Astrocyte of the spinal cord (primary cell): ENCODE measurements at regions not wholly inside any gene's neighbourhood (a gene's known extent, or its start where the extent isn't known, plus 50 kb on each side); places are given as distances from the start of the nearest gene placed in this dataset.

ENCODE experiments used
- DNase-seq: peaks from one replicate; pipeline ENCODE4 v3.0.0; 2011; ENCODE audit warnings: low read depth, low spot score
- H3K4me3 ChIP-seq: 2 replicates; pipeline ENCODE4 v1.5.1; 2011; ENCODE audit warnings: low read depth, mild to moderate bottlenecking, low read length, moderate library complexity
- CTCF ChIP-seq: IDR thresholded peaks from 2 replicates; pipeline ENCODE4 v1.5.1; 2012; ENCODE audit warnings: low read depth, mild to moderate bottlenecking, low read length, inconsistent platforms
- in situ Hi-C: cut with HindIII; loops from 2 replicates; pipeline ENCODE4 v1.10.0; 2017; ENCODE audit warnings: low sequenced_read_pairs

DNA sequence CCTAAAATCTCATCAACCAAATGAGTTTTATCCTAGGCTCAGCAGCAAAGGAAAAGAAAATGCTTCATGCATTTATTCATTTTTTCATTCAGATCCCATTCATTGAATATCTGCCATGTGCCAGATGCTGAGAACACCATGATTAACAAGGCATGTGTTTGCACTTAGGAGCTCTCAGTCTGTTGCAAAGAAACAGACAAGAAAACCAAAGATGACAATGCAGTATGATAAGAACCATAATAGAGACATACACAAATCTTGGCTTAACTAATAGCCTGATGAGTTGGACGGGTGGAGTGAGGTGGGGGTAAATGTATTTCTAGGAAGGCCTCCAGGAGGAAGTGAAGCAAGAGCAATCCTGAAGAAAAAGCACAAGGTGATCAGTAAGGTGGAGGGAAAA, 177.8 kb upstream of the SCN7A start:
- DNase-seq: no peak
- no peak overlapping the region for H3K4me3 ChIP-seq
- no peak for TF ChIP-seq CTCF
- in situ Hi-C loops: no loop called here

GRCh38 chr2:166671235-166671634, 177.2 kb upstream of the SCN7A start:
- peak; percentile 17 for DNase-seq
- in situ Hi-C loops: no loop called here
- no peak overlapping the region for H3K4me3 ChIP-seq
- TF ChIP-seq CTCF: no peak

DNA sequence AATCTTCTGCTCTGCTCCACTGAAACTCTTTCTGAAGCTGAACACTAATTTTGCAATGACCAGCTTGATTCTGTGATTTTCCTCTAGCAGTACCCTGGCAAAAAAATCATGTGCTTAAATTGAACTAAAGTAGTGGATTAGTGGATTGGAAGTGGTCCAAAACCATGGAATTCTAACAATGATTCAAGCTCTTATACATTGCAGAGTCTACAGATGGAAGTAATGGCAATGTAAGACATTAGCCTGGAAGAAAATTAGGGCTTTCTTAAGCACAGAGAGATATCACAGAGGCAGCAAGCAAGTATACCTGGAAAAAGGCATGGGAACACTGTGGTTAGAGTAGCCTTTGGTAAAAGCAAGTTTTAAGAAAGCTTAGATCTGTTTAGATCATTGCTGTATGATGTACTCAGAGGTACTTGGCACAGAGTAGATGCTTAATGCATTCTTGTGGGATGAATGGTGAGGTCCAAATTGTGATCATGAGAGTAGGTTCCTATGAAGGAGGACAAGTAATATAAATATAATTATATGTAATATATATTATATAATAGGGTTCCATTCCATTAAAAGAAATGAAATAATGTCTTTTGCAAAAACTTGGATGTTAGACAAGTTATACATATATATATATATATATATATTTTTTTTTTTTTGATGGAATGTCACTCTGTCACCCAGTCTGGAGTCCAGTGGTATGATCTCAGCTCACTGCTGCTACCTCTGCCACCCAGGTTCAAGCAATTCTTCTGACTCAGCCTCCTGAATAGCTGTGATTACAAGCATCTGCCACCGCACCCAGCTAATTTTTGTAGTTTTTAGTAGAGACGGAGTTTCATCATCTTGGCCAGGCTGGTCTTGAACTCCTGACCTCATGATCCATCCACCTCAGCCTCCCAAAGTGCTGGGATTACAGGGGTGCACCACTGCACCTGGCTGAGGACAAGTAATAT, 172.2 kb upstream of the SCN7A start:
- TF ChIP-seq CTCF: no peak
- peak; percentile 88 for DNase-seq
- H3K4me3 ChIP-seq: no peak overlapping the region
- in situ Hi-C loops: no loop called here

GRCh38 chr2:166661824-166662223, 167.8 kb upstream of the SCN7A start:
- in situ Hi-C loops: no loop called here
- no peak for TF ChIP-seq CTCF
- no peak for DNase-seq
- no peak overlapping the region for H3K4me3 ChIP-seq

DNA sequence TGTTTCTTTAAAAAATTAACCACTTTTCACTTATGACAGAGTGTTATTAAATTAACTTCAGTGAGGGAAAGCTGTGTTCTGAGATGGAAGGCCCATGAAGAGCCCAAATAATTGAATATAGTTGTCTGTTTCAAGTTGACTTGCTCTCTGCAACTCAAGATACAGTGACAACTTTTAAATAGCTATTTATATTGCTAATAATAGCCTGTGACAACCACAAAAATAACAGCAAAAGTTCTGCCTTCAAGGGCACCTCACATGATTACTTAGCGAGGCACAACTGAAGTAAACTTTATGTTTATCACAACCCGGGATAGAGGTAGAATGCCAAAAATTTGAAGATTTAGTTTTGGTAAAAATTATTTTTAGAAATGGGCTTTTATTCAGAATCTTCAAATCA, 167.3 kb upstream of the SCN7A start:
- no peak overlapping the region for H3K4me3 ChIP-seq
- no peak for TF ChIP-seq CTCF
- DNase-seq: no peak
- in situ Hi-C loops: no loop called here

DNA sequence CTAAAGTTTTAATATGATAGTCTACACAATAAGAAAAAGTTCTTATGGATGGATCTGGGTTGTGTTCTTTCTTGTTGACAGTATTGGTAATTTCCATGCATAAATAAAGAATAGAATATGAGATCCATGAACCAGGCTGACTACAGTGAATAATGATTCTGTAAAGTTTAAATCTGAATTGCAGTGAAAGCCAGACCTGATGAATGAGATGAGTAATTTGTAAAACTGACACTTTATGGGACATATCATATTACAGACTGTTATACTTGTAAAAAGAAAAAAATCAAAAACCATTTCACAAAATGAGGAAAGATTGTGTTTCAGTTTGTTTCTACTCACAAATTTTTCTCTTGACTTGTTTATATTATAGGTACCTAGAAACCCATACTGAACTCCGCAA, 164.9 kb upstream of the SCN7A start:
- DNase-seq: no peak
- H3K4me3 ChIP-seq: no peak overlapping the region
- no peak for TF ChIP-seq CTCF
- in situ Hi-C loops: no loop called here
